Karpas-422 (cell line): ENCODE measurements at regions not wholly inside any gene's neighbourhood (a gene's known extent, or its start where the extent isn't known, plus 50 kb on each side); places are given as distances from the start of the nearest gene placed in this dataset.

Source experiments
- DNase-seq: peaks from one replicate; pipeline ENCODE4 v3.0.0-alpha.2; 2015
- H2AFZ ChIP-seq: fragments of 200-600 bp; sonication (generic); 2 replicates; pipeline ENCODE4 v1.6.1; 2014; ENCODE audit warnings: antibody characterized with exemption, low read length, mixed read lengths
- H3K27ac ChIP-seq: fragments of 200-600 bp; sonication (generic); 2 replicates; pipeline ENCODE4 v1.5.1; 2014; ENCODE audit warnings: mild to moderate bottlenecking, low read length, moderate library complexity
- H3K27me3 ChIP-seq: fragments of 200-600 bp; sonication (generic); 2 replicates; pipeline ENCODE4 v1.6.1; 2014; ENCODE audit warnings: low read length, mixed read lengths
- H3K36me3 ChIP-seq: fragments of 200-600 bp; sonication (generic); 2 replicates; pipeline ENCODE4 v1.6.1; 2014; ENCODE audit warnings: low read length, mixed read lengths; ENCODE audit not compliant: insufficient read depth
- H3K4me1 ChIP-seq: fragments of 200-600 bp; sonication (generic); 2 replicates; pipeline ENCODE4 v1.6.1; 2014; ENCODE audit warnings: mild to moderate bottlenecking, low read length, mixed read lengths
- H3K4me2 ChIP-seq: fragments of 200-600 bp; sonication (generic); 2 replicates; pipeline ENCODE4 v1.6.1; 2014; ENCODE audit warnings: low read length, low read depth, mild to moderate bottlenecking; ENCODE audit not compliant: poor library complexity, severe bottlenecking
- H3K4me3 ChIP-seq: fragments of 200-600 bp; sonication (generic); 2 replicates; pipeline ENCODE4 v1.5.1; 2014; ENCODE audit warnings: mild to moderate bottlenecking, antibody characterized with exemption, low read length, mixed read lengths
- H3K79me2 ChIP-seq: fragments of 200-600 bp; sonication (generic); 2 replicates; pipeline ENCODE4 v1.6.1; 2014; ENCODE audit warnings: mild to moderate bottlenecking, low read length, mixed read lengths
- H3K9ac ChIP-seq: fragments of 200-600 bp; sonication (generic); 2 replicates; pipeline ENCODE4 v1.6.0; 2014; ENCODE audit warnings: low read length
- H3K9me2 ChIP-seq: fragments of 200-600 bp; sonication (generic), shearing (Covaris generic); replicated peaks from 2 replicates; pipeline ENCODE4 v1.6.0; 2014; ENCODE audit warnings: mild to moderate bottlenecking, low read length, moderate library complexity; ENCODE audit not compliant: insufficient read depth
- H3K9me3 ChIP-seq: fragments of 300-700, 200-600 bp; sonication (generic); 2 replicates; pipeline ENCODE4 v1.6.1; 2014; ENCODE audit warnings: low read length, mixed read lengths
- H4K20me1 ChIP-seq: fragments of 200-600 bp; sonication (generic); 2 replicates; pipeline ENCODE4 v1.6.1; 2014; ENCODE audit warnings: mild to moderate bottlenecking, antibody characterized with exemption, low read length, low read depth; ENCODE audit not compliant: insufficient read depth

DNA sequence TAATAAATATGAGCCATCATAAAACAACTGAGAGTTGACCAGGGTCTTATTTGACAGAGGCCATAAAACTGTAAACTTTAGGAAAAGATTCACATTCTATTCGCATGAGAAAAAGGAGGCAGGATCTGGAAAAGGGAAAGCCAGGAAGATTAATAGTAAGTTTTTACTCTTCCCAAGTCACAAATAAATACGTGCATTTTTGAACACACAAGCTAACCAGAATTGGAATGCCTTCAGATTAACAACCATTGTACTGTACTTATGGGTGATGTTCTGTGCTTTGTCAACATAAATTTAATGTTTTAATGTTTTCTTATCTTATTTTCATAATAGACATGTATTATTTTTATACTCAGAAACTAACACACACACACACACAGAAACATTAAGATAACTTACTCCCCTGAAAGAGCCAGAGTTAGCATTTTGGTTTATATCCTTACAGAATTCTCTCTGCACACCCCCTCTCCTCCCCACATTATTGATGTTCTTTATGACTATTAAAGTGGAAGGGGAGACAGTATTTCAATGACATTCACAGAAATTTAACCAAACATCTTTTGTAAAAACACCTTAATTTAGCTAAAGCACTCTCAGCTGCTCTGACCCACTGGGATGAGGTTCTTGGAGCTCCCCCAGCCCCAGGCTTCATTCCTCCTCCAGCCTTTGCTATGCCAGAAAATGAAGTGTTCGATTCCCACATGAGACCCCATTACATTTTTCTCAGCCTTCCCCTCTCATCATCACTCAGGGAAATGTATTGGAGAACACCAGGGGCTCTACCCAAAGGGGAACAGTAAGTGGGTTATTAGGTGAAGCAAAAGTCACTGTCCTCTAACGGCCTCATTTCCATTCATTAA is 155.5 kb downstream of the ESM1 start:
- no peak overlapping the region for H3K4me3 ChIP-seq
- H3K9me3 ChIP-seq = no peaks in the 10 kb centered on the region
- H3K27me3 ChIP-seq = no peaks in the 10 kb centered on the region
- no peaks in the 10 kb centered on the region for H3K79me2 ChIP-seq
- no peaks in the 10 kb centered on the region for H4K20me1 ChIP-seq
- no peaks in the 10 kb centered on the region for H3K9me2 ChIP-seq
- H3K27ac ChIP-seq = no peak overlapping the region
- no peak overlapping the region for H2AFZ ChIP-seq
- DNase-seq = no peak
- no peaks in the 10 kb centered on the region for H3K4me1 ChIP-seq
- no peak overlapping the region for H3K9ac ChIP-seq
- no peaks in the 10 kb centered on the region for H3K36me3 ChIP-seq
- H3K4me2 ChIP-seq = no peak overlapping the region

GRCh38 chr5:54829102-54829501 is 156.3 kb downstream of the ESM1 start:
- Histone ChIP-seq H3K4me3 (no peak overlapping the region), H2AFZ (no peak overlapping the region), H3K79me2 (no peaks in the 10 kb centered on the region), H3K36me3 (no peaks in the 10 kb centered on the region), H3K27me3 (no peaks in the 10 kb centered on the region), H4K20me1 (no peaks in the 10 kb centered on the region), H3K9ac (no peak overlapping the region), H3K27ac (no peak overlapping the region), H3K9me3 (no peaks in the 10 kb centered on the region), H3K4me2 (no peak overlapping the region), H3K4me1 (no peaks in the 10 kb centered on the region), H3K9me2 (no peaks in the 10 kb centered on the region)
- DNase-seq = no peak

GRCh38 chr5:54828151-54828550 is 157.2 kb downstream of the ESM1 start:
- H3K4me1 ChIP-seq = no peaks in the 10 kb centered on the region
- H3K9ac ChIP-seq = no peak overlapping the region
- no peaks in the 10 kb centered on the region for H3K9me3 ChIP-seq
- H3K27me3 ChIP-seq = no peaks in the 10 kb centered on the region
- no peaks in the 10 kb centered on the region for H3K36me3 ChIP-seq
- no peaks in the 10 kb centered on the region for H3K9me2 ChIP-seq
- no peak overlapping the region for H3K27ac ChIP-seq
- no peak overlapping the region for H3K4me2 ChIP-seq
- no peaks in the 10 kb centered on the region for H4K20me1 ChIP-seq
- no peak overlapping the region for H3K4me3 ChIP-seq
- no peak for DNase-seq
- no peak overlapping the region for H2AFZ ChIP-seq
- H3K79me2 ChIP-seq = no peaks in the 10 kb centered on the region

DNA sequence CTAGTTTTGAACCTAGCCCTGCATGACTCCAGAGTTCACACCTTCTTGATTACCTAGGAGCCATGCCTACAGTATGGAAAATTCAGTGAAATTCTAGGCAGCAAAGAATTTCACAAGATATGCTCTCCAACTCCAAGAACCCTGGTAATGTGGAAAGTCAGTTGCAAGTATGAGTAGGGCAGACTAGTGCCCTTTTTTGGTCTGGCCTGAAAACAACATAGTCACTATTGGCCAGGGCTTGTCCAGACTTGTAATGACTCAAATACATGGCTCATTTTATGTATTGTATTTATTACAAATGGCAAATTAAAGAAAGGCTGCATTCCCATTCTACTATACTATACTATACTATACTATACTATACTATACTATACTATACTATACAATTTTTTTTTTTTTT is 160.4 kb downstream of the ESM1 start:
- no peak for DNase-seq
- no peak overlapping the region for H3K27ac ChIP-seq
- no peaks in the 10 kb centered on the region for H4K20me1 ChIP-seq
- H2AFZ ChIP-seq = no peak overlapping the region
- no peak overlapping the region for H3K4me2 ChIP-seq
- H3K79me2 ChIP-seq = no peaks in the 10 kb centered on the region
- no peaks in the 10 kb centered on the region for H3K27me3 ChIP-seq
- no peaks in the 10 kb centered on the region for H3K9me3 ChIP-seq
- H3K4me1 ChIP-seq = no peaks in the 10 kb centered on the region
- H3K9ac ChIP-seq = no peak overlapping the region
- H3K4me3 ChIP-seq = no peak overlapping the region
- no peaks in the 10 kb centered on the region for H3K36me3 ChIP-seq
- no peaks in the 10 kb centered on the region for H3K9me2 ChIP-seq

DNA sequence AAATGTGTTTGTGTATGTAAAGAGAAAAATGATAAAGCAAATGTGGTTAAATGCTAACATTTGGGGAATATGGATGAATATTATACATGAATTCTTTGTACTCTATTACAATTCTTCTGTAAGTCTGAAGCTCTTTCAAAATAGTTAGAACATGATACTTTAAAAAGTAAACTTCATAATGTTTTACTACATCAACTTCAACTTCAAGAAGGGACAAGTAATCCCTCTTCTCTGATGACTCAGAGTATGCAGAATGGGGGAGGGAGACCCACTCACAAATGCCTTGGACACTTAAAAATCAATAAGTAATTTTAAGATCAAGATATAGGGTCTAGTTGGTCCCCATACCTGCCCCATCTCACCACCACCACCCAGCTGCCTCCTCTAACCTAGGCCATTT is 162.4 kb downstream of the ESM1 start:
- Histone ChIP-seq H3K9ac (no peak overlapping the region), H3K4me1 (no peaks in the 10 kb centered on the region), H3K4me3 (no peak overlapping the region), H3K79me2 (no peaks in the 10 kb centered on the region), H3K9me2 (no peaks in the 10 kb centered on the region), H4K20me1 (no peaks in the 10 kb centered on the region), H3K27me3 (no peaks in the 10 kb centered on the region), H3K27ac (no peak overlapping the region), H2AFZ (no peak overlapping the region), H3K36me3 (no peaks in the 10 kb centered on the region), H3K4me2 (no peak overlapping the region), H3K9me3 (no peaks in the 10 kb centered on the region)
- DNase-seq = no peak

- H3K9me2 ChIP-seq = no peaks in the 10 kb centered on the region
- no peak for DNase-seq
- no peak overlapping the region for H3K4me3 ChIP-seq
- H3K9me3 ChIP-seq = no peaks in the 10 kb centered on the region
- no peak overlapping the region for H3K9ac ChIP-seq
- H4K20me1 ChIP-seq = no peaks in the 10 kb centered on the region
- no peak overlapping the region for H3K27ac ChIP-seq
- no peak overlapping the region for H3K4me2 ChIP-seq
- no peaks in the 10 kb centered on the region for H3K36me3 ChIP-seq
- no peaks in the 10 kb centered on the region for H3K79me2 ChIP-seq
- H3K27me3 ChIP-seq = no peaks in the 10 kb centered on the region
- no peak overlapping the region for H2AFZ ChIP-seq
- H3K4me1 ChIP-seq = no peaks in the 10 kb centered on the region
These were observed 163.1 kb downstream of the ESM1 start for GRCh38 chr5:54822324-54822687.

DNA sequence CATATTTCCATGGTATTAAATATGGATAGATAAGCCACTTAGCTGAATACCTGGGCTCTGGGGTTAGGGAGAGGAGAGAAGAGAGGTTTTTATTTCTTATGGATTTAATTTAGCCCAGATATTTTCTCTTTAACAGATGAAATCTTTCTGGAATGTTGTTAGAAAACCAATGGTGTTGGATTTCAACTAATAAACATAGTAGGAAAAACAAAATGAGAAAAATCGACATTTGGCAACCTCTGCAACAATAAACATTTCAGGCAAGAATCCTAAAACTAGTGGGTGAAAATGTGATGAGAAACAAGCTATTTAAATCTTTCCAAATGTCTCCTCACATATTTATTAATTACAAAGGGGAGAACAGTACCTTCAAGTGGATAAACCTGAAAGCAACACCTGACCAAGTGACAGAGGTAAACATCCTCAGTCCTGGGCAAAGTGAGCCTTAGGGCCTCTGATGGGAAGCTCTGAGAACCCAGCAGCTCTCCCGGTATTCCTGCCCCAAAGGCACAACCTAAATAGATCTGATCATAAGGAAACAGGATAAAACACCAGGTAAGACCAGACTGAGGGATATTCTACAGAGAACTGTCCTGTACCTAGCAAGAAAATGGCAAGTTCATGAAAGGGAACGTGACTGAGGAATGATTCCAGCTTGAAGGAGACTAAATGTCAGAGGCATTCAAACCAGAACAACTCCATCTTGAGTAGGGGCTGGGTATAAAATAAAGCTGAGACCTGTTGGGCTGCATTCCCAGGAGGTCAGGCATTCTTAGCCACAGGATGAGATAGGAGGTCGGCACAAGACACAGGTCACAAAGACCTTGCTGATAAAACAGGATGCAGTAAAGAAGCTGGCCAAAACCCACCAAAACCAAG is 163.7 kb downstream of the ESM1 start:
- no peaks in the 10 kb centered on the region for H3K27me3 ChIP-seq
- no peak overlapping the region for H2AFZ ChIP-seq

DNA sequence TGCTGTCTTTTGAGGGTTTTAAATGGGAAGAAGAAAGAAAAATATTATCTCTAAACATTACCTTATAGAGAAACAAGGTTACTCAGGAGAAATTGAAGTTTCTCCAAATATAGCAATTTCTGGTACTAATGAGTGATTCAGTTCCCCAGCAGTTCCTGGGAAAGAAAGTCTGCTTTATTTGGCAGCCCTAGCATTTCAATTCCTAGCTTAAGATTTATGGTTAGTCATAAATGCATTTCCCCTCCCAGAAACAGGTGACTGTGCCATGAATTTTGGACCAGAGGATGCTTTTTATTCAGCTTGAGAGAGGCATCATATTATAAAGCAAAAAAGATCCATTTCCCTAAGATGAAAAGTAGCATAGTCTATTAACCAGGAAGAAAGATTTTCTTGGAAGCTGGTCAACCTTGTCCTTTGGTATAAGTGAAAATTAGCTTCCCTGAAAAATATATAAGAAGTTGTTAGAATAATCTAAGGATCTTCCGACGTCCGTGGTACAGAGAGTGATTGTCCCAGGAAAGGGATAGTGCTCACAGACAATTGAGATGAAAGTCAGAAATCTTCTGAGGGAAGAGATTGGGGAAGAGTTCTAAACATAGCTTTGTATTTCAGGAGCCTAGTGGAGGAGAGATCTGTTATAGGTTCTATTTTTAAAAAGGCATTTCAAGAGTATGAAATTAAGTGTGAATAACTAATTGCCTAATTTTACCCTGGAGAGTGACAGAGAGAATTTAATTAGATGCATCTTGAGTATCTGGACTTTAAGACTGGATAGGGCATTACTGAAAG is 164.9 kb downstream of the ESM1 start:
- Histone ChIP-seq H3K4me3 (no peak overlapping the region), H3K9ac (no peak overlapping the region), H3K4me2 (no peak overlapping the region)

More for the DNA sequence above, 163.7 kb downstream of the ESM1 start:
- H3K79me2 ChIP-seq = no peaks in the 10 kb centered on the region
- H3K27ac ChIP-seq = no peak overlapping the region
- H3K9me2 ChIP-seq = no peaks in the 10 kb centered on the region
- H3K36me3 ChIP-seq = no peaks in the 10 kb centered on the region
- H3K4me3 ChIP-seq = no peak overlapping the region
- no peaks in the 10 kb centered on the region for H3K4me1 ChIP-seq
- H3K9ac ChIP-seq = no peak overlapping the region
- no peaks in the 10 kb centered on the region for H3K9me3 ChIP-seq
- no peak overlapping the region for H3K4me2 ChIP-seq
- H4K20me1 ChIP-seq = no peaks in the 10 kb centered on the region
- DNase-seq = no peak

More for the DNA sequence above, 164.9 kb downstream of the ESM1 start:
- Histone ChIP-seq H3K9me2 (no peaks in the 10 kb centered on the region), H3K79me2 (no peaks in the 10 kb centered on the region), H4K20me1 (no peaks in the 10 kb centered on the region), H3K9me3 (no peaks in the 10 kb centered on the region), H3K36me3 (no peaks in the 10 kb centered on the region), H3K27ac (no peak overlapping the region), H2AFZ (no peak overlapping the region), H3K27me3 (no peaks in the 10 kb centered on the region), H3K4me1 (no peaks in the 10 kb centered on the region)
- no peak for DNase-seq
